Spleen (tissue), 11 donors: ENCODE measurements at regions not wholly inside any gene's neighbourhood (a gene's known extent, or its start where the extent isn't known, plus 50 kb on each side); places are given as distances from the start of the nearest gene placed in this dataset.

ENCODE experiments used
- DNase-seq: peaks from one replicate; pipeline ENCODE4 v3.0.0-alpha.2; 2020
- H3K27ac ChIP-seq, 8 donors: fragments of 200-600 bp; sonication (generic) in 7 of 8; 1 replicate in 4 of 8; 2 replicates in 4 of 8; pipeline versions ENCODE4 v1.5.0 to v1.8.0; 2016 to 2021; ENCODE audit warnings: inconsistent platforms in 4 of 8, mild to moderate bottlenecking in 4 of 8, moderate library complexity in 1 of 8
- H3K27me3 ChIP-seq, 7 donors: fragments of 200-600 bp; sonication (generic) in 6 of 7; replicated peaks in 1 of 7; 1 replicate in 4 of 7; 2 replicates in 3 of 7; pipeline versions ENCODE4 v1.5.0 to v1.8.0; 2016 to 2021; ENCODE audit warnings: inconsistent platforms in 3 of 7, mild to moderate bottlenecking in 1 of 7
- H3K36me3 ChIP-seq, 6 donors: fragments of 200-600 bp; sonication (generic) in 5 of 6; 1 replicate in 4 of 6; 2 replicates in 2 of 6; pipeline versions ENCODE4 v1.5.0 to v1.8.0; 2016 to 2021; ENCODE audit warnings: inconsistent platforms in 2 of 6
- H3K4me1 ChIP-seq, 6 donors: fragments of 200-600 bp; sonication (generic) in 5 of 6; 1 replicate in 3 of 6; 2 replicates in 3 of 6; pipeline versions ENCODE4 v1.5.0 to v1.8.0; 2016 to 2021; ENCODE audit warnings: inconsistent platforms in 3 of 6
- H3K4me3 ChIP-seq, 8 donors: fragments of 200-600 bp; sonication (generic) in 7 of 8; 1 replicate in 4 of 8; 2 replicates in 4 of 8; pipeline versions ENCODE4 v1.5.0 to v1.8.0; 2016 to 2021; ENCODE audit warnings: inconsistent platforms in 4 of 8, mild to moderate bottlenecking in 4 of 8, moderate library complexity in 2 of 8
- H3K9me3 ChIP-seq, 8 donors: fragments of 200-600 bp; sonication (generic) in 7 of 8; 1 replicate in 4 of 8; 2 replicates in 4 of 8; pipeline versions ENCODE4 v1.5.0 to v1.8.0; 2016 to 2021; ENCODE audit warnings: inconsistent platforms in 4 of 8
- POLR2A ChIP-seq, 3 donors: fragments of 450-650 bp; IDR thresholded peaks; one replicate each; pipeline ENCODE4 v1.5.1; 2017; ENCODE audit warnings: antibody characterized with exemption in 3 of 3, mild to moderate bottlenecking in 1 of 3
- POLR2AphosphoS5 ChIP-seq, 3 donors: sonication (generic); formaldehyde crosslinking; IDR thresholded peaks; one replicate each; pipeline ENCODE4 v1.5.1; 2017; ENCODE audit warnings: antibody characterized with exemption in 3 of 3
- WGBS, 5 donors: extraction: QIAGEN DNeasy Blood & Tissue Kit in 3 of 5; methylation state at CpG; one replicate each; pipeline versions ENCODE4 v1.1.5 to v1.1.7; 2013 to 2018; 5-methylcytosine and 5-hydroxymethylcytosine counted together
- intact Hi-C: fragments of 100-400 bp; cut with DNase I; formaldehyde crosslinking; loops from one replicate; pipeline ENCODE4 v1.15.0; 2023; ENCODE audit warnings: low total_unique reads
- TF ChIP-seq, protein P1 (sequence below), 11 experiments: fragments of 200-600 bp in 7 of 11; fragments of 450-650 bp in 4 of 11; sonication (generic) in 4 of 11; IDR thresholded peaks in 8 of 11; conservative IDR thresholded peaks in 3 of 11; 1 replicate in 7 of 11; 2 replicates in 4 of 11; pipeline versions ENCODE4 v1.4.0 to v1.8.0; 2016 to 2021; ENCODE audit warnings: antibody characterized with exemption in 11 of 11, inconsistent platforms in 4 of 11, mild to moderate bottlenecking in 1 of 11
- donor health status: healthy with polysubstance abuse.
- donor health status: DM: no; HTN: no; CAD: no; lungs with moderate emphysema.
- donor health status: DM: no; HTN: no; CAD: no.
- donor health status: Bipolar disorder and iron deficiency.
- donor health status: healthy.
- donor health status: DM: no; HTN: no; CAD: no.
- donor health status: DM: yes; HTN: yes; CAD: no.

DNA sequence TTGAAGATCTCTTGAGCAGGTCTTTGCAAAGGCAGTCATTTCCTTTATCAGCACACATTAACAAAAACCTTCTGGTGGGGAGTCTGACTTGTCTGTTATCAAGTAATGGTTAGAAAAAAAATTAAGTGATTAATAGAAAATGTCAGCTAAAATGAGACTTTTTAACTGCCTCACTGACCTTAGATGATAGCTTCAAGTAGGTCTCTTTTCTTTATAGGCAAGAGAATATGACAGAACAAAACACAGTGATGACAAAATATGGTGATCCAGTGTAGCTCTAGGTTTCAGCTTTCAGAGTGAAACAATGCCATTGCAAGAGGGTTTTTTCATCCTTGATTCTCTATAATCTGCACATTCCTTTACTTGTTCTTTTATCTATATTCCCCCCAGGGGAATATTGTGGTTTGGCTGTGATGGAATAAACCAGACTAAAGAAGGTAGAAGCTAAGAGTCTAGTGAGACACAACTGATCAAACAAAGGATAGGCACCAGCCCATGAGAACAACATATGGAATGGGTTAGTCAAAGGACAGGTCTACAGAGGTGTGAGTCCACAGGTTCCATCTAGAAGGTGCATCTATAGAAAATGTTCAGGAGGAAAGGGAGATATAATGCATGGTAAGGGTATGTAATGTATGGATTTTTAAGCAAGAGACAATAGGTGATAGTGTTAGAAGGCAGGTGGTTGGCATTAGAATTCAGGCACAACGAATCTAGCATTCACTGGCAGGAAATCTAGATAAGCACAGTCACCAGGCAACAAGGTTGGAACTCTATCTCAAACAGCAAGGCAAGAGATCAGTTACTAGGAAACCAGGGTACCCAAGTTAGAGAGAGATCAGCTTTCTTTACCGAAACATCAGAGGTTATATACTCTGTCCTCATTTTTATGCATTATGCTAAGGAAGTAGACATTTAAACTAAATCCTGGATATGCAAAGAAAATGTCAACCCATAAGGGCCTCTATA lies 228.9 kb upstream of the SMLR1 start:
- no peak for DNase-seq
- intact Hi-C loops = no loop called here
- Histone ChIP-seq H3K36me3 (no peaks in the 10 kb centered on the region), H3K27ac (no peak overlapping the region), H3K27me3 (no peaks in the 10 kb centered on the region), H3K4me1 (no peaks in the 10 kb centered on the region), H3K9me3 (no peaks in the 10 kb centered on the region), H3K4me3 (no peak overlapping the region)
- 66 to 81% (median 67%) methylated on average over 2 of the region's 2 CpGs for WGBS, 5 donors
- TF ChIP-seq POLR2AphosphoS5 (IDR thresholded peaks at IDR 0.05) (no peak), POLR2A (IDR thresholded peaks at IDR 0.05) (no peak)
- TF ChIP-seq, protein P1, sequence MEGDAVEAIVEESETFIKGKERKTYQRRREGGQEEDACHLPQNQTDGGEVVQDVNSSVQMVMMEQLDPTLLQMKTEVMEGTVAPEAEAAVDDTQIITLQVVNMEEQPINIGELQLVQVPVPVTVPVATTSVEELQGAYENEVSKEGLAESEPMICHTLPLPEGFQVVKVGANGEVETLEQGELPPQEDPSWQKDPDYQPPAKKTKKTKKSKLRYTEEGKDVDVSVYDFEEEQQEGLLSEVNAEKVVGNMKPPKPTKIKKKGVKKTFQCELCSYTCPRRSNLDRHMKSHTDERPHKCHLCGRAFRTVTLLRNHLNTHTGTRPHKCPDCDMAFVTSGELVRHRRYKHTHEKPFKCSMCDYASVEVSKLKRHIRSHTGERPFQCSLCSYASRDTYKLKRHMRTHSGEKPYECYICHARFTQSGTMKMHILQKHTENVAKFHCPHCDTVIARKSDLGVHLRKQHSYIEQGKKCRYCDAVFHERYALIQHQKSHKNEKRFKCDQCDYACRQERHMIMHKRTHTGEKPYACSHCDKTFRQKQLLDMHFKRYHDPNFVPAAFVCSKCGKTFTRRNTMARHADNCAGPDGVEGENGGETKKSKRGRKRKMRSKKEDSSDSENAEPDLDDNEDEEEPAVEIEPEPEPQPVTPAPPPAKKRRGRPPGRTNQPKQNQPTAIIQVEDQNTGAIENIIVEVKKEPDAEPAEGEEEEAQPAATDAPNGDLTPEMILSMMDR (IDR thresholded peaks at IDR 0.05 in 8 of 11, conservative IDR thresholded peaks at IDR 0.05 in 3 of 11) = no peak

DNA sequence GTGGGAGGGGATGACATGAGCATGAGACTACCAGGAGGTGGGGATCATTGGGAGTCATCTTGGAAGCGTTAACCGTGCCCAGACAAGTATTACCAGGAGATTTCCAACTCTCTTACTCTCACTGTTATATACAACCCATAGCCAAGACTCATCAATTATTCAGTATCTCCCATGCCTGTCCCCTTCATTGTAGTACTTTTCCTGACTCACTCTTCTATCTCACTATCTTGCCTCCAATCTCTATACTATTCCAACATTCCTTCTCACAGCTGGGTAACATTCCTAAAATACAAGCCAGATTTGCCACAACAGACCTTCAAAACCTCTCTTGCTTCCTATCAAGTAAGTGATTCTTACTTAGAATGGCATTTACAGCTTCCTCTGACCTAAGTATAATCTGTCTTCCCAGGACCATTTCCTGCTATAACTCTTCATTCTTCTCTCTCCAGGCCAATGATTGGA lies 226.3 kb upstream of the SMLR1 start:
- TF ChIP-seq POLR2AphosphoS5 (IDR thresholded peaks at IDR 0.05) (no peak), POLR2A (IDR thresholded peaks at IDR 0.05) (no peak)
- TF ChIP-seq, protein P1 (IDR thresholded peaks at IDR 0.05 in 8 of 11, conservative IDR thresholded peaks at IDR 0.05 in 3 of 11) = no peak
- H3K36me3 ChIP-seq = no peaks in the 10 kb centered on the region
- WGBS, 5 donors = 65 to 98% (median 91%) methylated on average over 2 of the region's 2 CpGs
- no peaks in the 10 kb centered on the region for H3K27me3 ChIP-seq
- H3K27ac ChIP-seq = no peak overlapping the region
- DNase-seq = no peak
- intact Hi-C loops = no loop called here
- no peaks in the 10 kb centered on the region for H3K4me1 ChIP-seq
- H3K4me3 ChIP-seq = no peak overlapping the region
- H3K9me3 ChIP-seq = no peaks in the 10 kb centered on the region

DNA sequence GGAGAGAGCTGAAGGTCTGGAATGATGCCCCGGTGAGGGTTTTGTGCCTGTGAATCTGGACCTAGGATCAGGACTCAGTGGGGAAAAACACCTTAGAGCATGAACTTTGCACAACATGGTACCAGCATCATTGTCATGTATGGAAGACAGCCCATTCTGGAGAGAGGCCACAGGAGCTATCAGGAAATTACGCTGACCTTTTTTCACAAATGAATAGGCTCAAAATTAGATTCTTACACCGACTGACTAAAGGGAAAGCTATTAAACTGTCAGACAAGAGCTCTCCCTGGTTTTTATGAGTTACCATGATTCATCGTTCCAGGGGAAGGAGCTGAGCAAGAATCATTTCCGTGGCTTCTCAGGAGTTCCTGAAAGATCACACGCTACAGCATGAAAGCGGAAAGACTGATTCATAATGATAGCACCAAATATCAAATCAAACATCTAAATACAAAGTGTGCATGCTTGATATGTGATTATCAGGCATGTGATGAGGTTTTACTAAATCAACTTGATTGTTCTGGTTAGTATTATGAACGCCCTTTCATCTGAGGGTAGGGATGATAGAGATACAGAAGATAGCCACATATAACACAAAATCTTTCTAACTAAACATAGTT lies 224.9 kb upstream of the SMLR1 start:
- Histone ChIP-seq H3K27me3 (no peaks in the 10 kb centered on the region), H3K36me3 (no peaks in the 10 kb centered on the region), H3K27ac (no peak overlapping the region), H3K9me3 (no peaks in the 10 kb centered on the region), H3K4me1 (no peaks in the 10 kb centered on the region), H3K4me3 (no peak overlapping the region)
- intact Hi-C loops = no loop called here
- no peak for DNase-seq
- WGBS, 5 donors = 28 to 55% (median 37%) methylated on average over 8 of the region's 8 CpGs
- TF ChIP-seq POLR2A (IDR thresholded peaks at IDR 0.05) = no peak
- TF ChIP-seq, protein P1 (IDR thresholded peaks at IDR 0.05 in 8 of 11, conservative IDR thresholded peaks at IDR 0.05 in 3 of 11) = no peak
- no peak for TF ChIP-seq POLR2AphosphoS5 (IDR thresholded peaks at IDR 0.05)

DNA sequence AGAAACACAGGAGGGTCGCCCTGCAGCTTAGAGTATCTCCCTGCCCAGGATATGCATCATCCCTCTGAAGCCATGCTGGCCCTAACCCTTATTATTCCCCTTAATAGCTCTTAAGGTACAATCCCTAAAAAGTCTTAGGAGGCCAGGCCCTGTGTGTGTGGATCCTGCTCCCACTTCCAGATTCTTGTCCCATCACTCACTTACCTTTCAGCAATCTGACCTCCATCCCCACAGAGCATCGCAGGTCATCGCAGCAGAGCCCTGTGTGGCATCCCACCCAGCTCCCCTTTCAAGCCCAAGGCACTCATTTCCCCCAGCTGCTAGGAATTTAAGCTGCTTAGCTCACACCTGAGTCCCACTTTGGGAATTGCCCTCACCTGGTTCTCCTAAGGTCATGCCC lies 223.8 kb upstream of the SMLR1 start:
- H3K27me3 ChIP-seq = no peaks in the 10 kb centered on the region
- TF ChIP-seq POLR2A (IDR thresholded peaks at IDR 0.05) (no peak), POLR2AphosphoS5 (IDR thresholded peaks at IDR 0.05) (no peak)
- TF ChIP-seq, protein P1 (IDR thresholded peaks at IDR 0.05 in 8 of 11, conservative IDR thresholded peaks at IDR 0.05 in 3 of 11) = no peak
- no peaks in the 10 kb centered on the region for H3K9me3 ChIP-seq
- intact Hi-C loops = no loop called here
- no peak overlapping the region for H3K4me3 ChIP-seq
- DNase-seq = no peak
- WGBS, 5 donors = 85 to 96% (median 93%) methylated on average over 3 of the region's 3 CpGs
- H3K27ac ChIP-seq = no peak overlapping the region
- H3K4me1 ChIP-seq = no peaks in the 10 kb centered on the region
- no peaks in the 10 kb centered on the region for H3K36me3 ChIP-seq
